Adrenal gland (tissue), 5 donors: ENCODE measurements at regions not wholly inside any gene's neighbourhood (a gene's known extent, or its start where the extent isn't known, plus 50 kb on each side); places are given as distances from the start of the nearest gene placed in this dataset.
"Not testable (repeated sequence)": the region's sequence is repeated elsewhere in the genome, so short reads cannot be mapped to it uniquely, and the experiment has no call there.

ENCODE experiments used
- CTCF ChIP-seq, 6 experiments: fragments of 450-650 bp in 4 of 6; fragments of 200-600 bp in 2 of 6; sonication (generic) in 1 of 6; IDR thresholded peaks; 1 replicate in 5 of 6; 2 replicates in 1 of 6; pipeline versions ENCODE4 v1.5.1 to v1.8.0; 2016 to 2021; ENCODE audit warnings: antibody characterized with exemption in 6 of 6, mild to moderate bottlenecking in 2 of 6, moderate library complexity in 1 of 6
- POLR2A ChIP-seq, 2 donors: fragments of 450-650 bp; IDR thresholded peaks; one replicate each; pipeline ENCODE4 v1.6.1; 2017; ENCODE audit warnings: antibody characterized with exemption in 2 of 2, mild to moderate bottlenecking in 2 of 2, moderate library complexity in 1 of 2
- donor health status: DM: no; HTN: no; CAD: no.

- TF ChIP-seq CTCF, POLR2A (IDR thresholded peaks at IDR 0.05): not testable (repeated sequence)
Measured at GRCh38 chr1:149304796-149305195, 170.0 kb upstream of the NBPF19 start.
